ENCODE measurements at regions not wholly inside any gene's neighbourhood (a gene's known extent, or its start where the extent isn't known, plus 50 kb on each side); places are given as distances from the start of the nearest gene placed in this dataset.

DNA sequence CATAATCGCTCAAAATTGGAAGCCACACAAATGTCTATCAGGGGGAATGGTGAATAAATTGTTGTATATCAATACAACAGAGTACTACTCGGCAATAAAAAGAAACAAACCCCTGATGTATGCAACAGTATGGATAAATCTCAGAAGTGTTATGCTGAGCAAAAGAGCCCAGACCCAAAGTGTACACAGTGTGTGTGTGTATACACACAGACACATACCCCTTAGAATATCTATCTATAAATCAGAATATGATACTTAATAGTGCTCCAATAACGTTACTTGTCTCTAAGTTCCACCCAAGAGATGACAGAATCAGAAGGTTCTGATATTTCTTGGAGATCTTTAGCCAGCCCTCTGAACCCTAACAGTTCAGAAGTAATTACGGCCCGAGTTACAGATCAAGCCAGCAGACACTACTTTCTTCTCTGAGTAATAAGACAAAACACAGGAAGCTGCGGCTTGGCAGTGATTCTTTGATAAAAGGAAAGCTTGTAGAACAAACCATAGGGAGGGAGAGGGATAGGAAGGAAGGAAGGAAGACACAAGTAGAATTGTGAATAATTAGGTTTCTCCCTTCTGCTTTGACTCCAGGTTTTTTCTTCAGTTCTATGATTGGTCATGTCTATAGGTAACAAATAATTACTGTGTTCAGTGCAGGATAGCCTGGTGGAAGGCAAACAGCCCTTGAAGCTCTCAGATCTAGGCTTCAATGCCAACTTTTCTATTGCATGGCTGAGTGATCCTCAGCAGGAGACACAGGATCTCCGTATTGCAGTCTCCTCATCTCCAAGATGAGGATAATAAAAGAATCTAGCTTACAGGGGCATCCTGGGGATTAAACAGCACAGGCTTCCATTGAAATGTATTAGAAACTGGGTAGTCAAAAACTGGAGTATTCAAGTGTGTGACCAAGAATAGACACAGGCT is 75.6 kb upstream of the TEAD1 start:
- TF ChIP-seq, protein P1, sequence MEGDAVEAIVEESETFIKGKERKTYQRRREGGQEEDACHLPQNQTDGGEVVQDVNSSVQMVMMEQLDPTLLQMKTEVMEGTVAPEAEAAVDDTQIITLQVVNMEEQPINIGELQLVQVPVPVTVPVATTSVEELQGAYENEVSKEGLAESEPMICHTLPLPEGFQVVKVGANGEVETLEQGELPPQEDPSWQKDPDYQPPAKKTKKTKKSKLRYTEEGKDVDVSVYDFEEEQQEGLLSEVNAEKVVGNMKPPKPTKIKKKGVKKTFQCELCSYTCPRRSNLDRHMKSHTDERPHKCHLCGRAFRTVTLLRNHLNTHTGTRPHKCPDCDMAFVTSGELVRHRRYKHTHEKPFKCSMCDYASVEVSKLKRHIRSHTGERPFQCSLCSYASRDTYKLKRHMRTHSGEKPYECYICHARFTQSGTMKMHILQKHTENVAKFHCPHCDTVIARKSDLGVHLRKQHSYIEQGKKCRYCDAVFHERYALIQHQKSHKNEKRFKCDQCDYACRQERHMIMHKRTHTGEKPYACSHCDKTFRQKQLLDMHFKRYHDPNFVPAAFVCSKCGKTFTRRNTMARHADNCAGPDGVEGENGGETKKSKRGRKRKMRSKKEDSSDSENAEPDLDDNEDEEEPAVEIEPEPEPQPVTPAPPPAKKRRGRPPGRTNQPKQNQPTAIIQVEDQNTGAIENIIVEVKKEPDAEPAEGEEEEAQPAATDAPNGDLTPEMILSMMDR (IDR thresholded peaks at IDR 0.05; ENCODE audit: insufficient read depth, low read length) = no peak
- TF ChIP-seq POLR2AphosphoS5 (IDR thresholded peaks at IDR 0.05; ENCODE audit: low read depth) = no peak
- TF ChIP-seq GABPA (IDR thresholded peaks at IDR 0.05; ENCODE audit: low read depth) = no peak
